Central memory CD4-positive, alpha-beta T cell (primary cell): ENCODE measurements at regions not wholly inside any gene's neighbourhood (a gene's known extent, or its start where the extent isn't known, plus 50 kb on each side); places are given as distances from the start of the nearest gene placed in this dataset.
"Not testable (repeated sequence)": the region's sequence is repeated elsewhere in the genome, so short reads cannot be mapped to it uniquely, and the experiment has no call there.

Experiments
- DNase-seq: peaks from one replicate; pipeline ENCODE4 v3.0.0; 2022

DNA sequence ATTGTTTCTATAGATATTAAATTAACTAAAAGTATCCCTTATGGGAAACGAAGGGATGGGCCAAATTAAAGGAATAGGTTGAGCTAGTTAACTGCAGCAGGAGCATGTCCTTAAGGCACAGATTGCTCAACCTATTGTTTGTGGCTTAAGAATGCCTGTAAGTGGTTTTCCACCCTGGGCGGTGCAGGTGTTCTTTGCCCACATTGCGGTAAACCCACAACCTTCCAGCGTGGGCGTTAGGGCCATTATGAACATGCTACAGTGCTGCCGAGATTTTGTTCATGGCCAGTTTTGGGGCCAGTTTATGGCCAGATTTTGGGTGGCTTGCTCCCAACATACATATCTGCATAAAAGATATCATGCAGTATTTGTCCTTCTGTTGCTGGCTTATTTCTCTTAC is 1196.8 kb downstream of the NCAM2 start:
- DNase-seq, result not testable (repeated sequence)

DNA sequence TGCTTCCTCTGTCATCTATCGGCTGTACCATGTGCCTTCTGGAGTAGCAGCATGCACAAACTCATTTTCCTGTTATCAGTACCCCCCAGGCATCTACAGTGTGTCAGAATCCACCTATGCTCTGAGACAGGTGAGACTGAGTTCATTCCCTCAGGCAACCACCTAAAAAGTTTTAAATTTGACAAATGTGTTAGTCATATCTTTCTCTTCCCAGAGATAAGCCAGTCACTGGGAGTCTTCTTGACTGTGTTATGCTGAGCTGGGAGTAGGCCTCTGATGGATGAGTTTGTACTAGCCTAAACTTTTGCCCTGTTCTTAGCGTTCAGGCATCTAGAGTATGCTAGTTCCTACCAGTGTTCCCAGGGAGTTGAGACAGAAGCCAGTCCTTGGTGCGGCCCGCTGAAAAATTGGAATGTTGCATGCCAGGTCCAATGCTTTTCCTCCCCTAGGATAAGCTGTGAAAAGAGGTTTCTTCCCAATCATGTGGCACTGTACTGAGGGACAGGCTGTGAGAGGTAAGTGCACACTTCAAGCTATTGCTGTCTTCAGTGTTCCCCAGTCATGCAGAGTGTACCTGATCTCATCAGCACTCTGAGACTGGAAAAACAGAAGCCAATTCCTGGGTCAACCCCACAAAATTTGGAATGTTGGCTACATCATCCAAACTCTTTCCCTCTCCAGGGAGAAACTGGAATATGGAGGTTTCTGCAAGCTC is 1202.3 kb downstream of the NCAM2 start:
- no peak for DNase-seq

DNA sequence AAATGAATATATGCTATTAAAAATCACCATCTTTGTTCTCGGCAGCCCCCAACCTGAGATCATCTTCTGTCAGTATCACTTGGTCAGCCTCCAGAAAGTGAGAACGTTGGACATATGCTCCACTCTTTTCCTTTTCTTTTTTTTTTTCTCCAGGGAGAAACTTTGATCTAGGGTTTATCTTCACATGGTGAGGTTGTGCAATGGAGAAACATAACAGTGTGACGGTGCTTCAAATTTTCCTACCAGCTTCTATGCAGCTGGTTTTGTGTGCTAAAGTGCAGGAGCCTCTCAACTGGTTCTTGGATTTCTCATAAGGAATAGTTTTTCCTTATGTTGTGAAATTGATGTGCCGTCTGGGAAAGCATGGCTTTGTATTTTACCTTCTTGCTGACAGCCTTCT is 1202.9 kb downstream of the NCAM2 start:
- no peak for DNase-seq

DNA sequence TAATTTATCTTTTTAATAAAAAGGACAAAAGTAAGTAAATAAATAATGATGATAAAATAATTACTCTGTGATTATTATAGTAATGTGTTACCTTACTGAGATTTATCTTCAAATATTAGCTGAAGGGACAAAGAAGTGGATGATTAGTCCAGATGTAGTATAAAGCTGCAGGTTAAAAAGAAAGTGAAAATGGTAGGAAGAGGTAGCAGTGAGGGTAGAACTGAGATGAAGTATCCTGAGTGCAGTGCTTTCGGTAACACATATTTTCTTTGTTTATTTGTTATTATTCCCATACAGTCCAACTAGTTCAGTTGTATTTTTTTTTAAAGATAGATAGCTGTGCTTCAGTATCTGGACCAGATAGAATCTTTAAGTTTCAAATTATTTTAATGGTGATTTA is 1203.5 kb downstream of the NCAM2 start:
- no peak for DNase-seq

DNA sequence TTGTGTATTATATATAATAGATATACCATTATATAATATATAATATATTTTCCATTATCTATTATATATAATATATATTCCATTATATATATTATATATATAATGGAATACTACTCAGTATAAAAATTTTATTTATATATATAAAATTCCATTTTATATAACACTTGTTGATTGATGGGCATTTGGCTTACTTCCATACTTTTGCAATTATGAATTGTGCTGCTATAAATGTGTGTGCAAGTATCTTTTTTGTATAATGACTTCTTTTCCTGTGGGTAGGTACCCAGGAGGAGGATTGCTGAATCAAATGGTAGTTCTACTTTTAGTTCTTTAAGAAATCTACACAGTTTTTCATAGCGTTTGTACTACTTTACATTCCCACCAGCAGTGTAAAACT is 1211.1 kb downstream of the NCAM2 start:
- no peak for DNase-seq

DNA sequence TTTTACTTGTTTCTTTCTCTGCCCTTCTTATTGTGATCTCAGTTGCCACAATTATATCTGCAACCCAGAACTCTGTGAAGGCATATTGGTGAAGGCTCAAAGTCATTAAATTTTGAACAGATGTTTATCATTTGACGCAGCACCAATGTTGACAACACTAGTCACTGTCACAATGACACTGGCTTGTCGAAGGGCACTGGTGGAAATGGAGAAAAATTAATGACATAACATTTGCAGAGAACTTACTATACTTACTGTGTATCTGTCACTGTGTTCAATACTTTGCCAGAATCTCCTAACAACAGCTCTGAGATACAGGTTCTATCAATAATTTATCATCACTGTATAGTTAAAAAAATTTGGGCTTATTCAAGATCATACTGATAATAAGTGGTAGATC is 1213.7 kb downstream of the NCAM2 start:
- DNase-seq, result no peak

DNA sequence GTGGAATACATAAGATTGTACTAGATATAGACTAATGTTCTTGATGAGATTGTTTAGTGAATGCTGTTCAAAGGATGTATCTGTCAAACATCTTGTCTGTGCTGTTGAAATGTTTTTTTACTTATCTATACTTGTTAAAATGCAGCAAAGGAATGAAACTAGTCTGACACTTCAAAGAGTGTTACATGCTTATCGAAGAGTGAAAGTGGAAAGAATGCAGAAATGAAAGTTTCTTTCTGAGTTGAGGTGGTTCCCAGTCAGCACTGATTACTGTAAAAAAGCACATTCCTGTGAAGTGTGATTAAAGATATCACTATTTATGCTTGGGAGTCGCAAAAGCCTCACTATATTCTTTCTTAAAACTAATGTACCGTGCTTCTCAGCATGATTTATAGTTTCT is 1225.2 kb downstream of the NCAM2 start:
- DNase-seq, result no peak

DNA sequence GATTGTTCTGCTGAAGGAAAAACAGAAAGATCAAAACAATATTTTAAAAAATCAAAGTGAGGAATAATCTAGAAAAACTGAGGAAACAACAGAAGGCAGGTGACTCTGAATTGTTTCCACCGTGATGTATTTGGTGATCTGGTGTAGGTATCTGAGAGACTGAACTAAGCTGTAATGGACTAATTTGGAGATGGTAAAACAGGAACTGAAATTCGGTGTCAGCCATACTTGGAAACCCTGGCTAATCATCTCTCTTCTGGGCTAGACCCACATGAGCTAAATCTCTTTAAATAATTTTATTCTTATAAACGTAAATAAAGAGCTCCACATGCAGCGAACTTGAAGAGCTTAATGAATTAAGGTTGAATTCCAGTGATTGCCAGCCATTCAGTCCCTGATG is 1226.1 kb downstream of the NCAM2 start:
- no peak for DNase-seq

DNA sequence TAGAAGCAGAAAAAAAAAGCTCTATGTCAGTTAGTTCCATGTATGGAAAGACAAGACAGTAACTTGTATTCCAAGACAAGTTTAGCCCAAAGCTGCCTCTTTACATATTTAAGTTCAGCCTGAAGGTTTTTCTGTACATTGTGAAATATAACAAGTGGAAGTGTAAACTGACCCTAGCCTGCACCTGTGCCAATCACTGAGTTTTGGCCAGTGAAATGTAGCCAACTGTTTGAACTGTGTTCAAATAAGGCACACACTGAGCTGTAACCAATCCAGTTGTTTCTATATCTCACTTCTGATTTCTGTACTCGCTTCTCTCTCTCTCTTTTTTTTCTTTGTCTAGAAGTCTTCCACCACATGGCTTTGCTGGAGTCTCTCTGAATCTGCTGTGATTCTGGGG is 1227.1 kb downstream of the NCAM2 start:
- DNase-seq, result no peak

DNA sequence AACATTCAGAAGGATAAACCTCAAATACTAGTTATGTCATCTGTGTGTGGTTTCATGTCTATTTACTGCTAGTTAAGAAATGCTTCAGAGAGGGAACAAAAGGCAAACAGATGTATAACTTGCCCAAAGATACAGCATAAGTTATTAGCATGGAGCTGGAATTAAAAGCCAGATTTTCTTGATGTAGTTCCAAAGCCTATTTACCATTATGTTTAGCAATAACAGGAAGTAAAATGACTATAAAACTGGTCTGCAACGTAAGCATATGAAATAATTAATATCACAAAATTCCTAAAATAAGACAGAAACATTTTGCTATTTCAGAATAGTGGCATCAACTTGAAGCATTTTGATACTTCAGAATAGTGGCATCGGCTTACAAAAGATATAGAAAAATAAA is 1232.8 kb downstream of the NCAM2 start:
- DNase-seq, result no peak

DNA sequence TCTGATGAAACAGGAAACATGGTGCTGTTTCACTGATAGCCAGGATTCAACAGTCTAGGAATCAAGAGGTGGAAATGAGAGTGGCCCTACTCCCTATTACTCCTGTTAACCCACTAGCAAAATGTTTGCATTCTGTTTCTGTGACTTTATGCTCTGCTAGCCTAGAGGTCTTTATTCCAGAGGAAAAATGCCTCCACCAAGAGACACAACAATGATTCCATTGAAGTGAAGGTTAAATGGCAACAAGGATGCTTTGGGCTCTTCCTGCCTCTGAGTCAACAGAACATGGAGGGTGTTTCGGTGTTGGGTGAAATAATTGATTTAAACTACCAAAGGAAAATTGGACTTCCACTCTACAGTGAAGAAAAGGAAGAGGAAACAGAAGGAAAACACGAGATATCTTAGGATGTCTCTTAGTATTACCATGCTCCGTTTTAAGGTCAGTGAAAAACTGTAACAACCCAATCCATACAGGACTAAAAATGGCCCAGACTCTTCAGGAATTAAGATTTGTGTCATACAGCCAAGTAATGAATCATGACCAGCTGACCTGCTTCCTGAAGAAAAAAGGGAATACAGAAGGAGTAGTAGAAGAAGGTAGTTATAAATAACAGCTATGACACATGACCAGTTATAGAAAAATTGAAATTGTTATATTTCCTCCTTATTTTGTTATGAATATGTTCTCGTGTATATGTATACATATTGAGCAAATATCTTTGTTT is 1237.8 kb downstream of the NCAM2 start:
- DNase-seq, result no peak

DNA sequence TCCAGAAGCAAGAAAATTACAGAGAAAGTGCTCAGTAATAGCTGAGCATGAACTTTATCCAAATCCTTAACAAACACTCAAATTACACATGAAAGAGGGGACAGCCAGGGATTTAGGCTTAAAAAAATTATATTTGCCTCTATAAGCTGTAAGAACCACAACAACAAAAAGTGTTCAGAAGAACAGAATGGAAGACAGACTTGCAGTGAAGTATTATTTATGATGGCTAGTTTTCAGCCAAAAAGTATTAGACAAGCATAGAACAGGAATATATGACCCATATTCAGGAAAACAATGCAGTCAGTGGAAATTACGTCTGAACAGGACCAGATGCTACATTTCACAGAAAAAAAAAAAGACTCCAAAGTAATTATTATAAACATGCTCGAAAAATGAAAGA is 1246.3 kb downstream of the NCAM2 start:
- DNase-seq, result no peak

DNA sequence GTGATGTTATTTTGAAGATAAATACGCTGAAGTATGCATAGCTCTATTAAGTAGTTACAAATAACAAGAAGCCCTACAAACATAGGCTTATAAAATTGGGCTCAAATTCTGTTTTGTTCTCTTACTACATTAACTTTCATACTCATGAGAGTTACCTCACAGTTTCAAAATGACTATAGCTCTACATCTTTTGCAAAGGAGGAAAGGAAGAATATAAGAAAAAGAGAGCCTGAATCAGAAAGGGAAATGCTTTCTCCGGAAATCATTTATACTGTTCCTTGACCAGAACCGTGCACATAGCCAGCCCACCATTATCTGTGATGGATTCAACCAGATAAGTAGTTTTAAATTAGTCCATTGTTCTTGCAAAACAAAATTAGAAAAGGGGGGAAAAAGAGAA is 1252.1 kb downstream of the NCAM2 start:
- no peak for DNase-seq

DNA sequence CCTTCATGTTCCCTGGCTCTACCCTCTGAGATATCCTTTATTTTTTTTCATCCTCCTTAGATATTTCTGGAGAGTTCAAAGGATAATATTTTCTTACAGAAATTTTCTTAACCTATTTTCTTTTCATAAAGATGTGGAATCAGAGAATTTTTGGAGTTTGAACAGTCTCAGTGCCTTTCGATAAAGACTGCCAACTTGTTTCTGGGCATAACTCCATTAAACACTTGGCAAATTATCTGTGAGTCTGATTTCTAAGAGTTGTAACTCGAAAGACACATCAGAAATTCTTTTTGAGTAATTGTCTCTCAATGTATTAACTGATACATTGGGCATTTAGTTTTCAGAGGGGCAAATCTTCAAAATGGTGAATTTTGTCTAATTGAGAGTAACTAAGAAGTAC is 1255.6 kb downstream of the NCAM2 start:
- no peak for DNase-seq

DNA sequence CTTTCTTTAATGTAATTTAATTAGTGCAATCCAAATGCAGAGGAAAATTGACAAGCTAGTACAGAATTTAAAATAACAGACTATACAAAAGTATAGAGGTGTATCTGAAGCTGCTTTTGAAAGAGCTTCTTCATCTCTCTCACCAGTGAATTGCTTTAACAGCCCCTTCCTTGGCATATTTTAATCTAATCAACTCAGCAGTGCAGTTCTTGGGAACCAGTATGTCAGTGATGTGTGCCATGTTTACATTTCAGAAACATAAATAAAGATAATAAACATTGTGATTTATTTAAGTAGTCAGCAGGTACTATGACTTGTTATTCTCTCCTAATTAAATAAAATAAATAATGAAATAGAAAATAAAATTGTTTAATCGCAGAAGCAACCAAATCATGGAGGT is 1260.6 kb downstream of the NCAM2 start:
- no peak for DNase-seq

DNA sequence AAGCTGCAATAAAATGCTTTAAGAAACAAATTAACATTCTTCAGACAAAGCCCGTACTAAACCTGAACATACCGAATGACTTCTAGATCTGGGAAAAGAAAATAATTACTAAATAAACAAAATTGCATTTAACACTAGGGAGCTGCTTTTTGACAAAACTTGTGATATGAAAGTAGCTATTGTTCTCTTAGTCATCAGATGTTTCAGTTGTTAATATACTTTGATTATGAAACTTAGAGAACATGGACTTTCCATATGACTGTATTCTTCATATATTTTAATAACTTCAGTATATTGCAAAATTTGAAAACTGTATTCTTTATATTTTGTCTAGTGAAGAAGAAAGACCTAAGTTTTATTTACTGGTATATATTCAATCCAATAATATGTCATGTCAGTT is 1262.1 kb downstream of the NCAM2 start:
- DNase-seq, result no peak

DNA sequence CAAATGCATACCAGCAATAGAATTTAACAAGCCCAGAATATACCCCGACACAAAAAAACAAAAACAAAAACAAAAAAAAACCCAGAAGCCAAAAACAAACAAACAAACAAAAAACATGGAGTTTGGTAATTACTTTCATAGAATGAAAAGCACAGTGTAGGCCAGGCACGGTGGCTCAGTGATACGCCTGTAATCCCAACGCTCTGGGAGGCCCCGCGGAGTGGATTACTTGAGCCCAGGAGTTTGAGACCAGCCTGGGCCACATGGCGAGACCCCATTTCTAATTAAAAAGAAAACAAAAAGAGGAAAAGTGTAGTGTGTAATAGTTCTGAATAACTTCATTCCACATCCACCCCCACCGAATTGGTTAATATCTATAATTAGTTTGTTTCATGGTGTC is 1265.7 kb downstream of the NCAM2 start:
- no peak for DNase-seq

DNA sequence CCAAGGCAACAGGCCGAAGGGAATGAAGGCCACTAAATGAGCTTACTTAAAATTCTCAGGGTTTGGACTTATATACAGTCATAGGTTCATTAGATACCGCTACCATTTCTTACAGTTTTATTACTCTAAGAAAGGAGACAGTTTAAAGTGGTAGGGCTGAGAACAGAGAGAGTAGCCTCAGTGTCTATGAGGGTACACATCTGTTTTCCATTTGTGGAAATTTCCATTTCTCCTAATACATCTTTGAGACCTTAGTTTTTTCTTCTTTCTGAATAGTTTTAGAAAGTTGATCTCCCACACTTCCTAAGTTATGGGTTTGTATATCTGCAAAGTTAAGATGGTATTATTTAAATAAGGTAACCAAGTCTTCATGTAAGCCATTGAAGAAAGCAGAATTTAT is 1279.1 kb downstream of the NCAM2 start:
- no peak for DNase-seq

DNA sequence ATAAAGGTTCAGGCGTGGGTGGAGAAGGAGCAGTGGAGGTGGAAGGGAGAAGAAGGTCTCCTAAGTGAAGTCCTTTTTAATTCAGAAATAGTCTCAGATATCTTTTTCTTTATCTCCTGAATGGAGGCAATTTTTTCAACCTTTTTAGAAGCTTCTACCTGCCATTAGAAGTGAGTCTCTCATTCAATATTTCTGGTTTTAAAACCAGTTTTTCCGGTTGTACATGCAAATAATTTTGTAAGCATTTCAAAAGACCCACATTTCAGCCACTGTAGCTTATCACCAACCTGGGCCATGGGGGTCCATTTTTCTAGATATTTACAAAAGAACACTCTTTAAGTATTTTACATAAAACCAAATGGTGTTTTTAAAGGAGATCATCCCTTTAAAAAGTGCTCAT is 1280.2 kb downstream of the NCAM2 start:
- no peak for DNase-seq

DNA sequence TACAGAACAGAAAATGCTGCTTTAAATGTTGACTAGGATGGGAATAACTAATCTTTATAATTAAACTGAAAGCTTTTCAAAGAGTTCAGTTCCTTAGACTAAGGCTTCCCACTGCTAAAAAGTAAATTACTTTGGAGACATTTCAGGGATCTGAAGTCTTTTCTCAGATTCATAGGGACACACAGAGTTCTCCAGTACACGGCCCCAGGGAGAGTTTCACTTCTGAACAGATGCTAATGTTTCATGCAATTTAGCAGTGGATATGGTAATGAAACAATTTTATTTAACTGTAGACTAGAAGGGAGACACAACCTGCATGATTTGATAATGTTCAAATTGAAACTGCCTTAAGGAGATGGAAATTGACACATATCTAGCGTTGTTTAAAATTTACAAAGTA is 1282.6 kb downstream of the NCAM2 start:
- DNase-seq, result no peak

DNA sequence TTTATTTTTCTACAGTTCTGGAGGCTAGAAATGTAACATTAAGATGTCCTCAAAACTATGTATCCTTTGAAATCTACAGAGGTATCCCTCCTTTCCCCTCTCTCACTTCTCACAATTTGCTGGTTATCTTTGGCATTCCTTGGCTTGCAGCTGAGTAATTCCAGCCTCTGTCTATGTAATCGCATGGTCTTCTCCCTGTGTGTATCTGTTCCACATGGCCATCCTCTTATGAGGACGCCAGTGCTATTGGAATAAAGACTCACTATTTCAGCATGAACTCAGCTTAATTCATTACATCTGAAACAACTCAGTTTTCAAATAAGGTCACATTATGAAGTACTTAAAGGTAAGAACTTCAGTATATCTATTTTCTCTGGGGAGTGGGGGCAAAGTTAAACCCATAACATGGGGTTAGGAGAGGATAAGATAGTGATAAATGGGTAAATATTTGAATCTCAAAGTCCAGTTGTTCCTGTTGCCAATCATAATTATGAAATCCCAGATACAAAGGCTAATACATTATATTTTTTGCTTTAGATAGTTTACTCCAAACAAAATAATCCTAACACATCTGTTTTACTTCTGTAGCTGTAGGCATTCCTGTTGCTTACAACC is 1290.8 kb downstream of the NCAM2 start:
- DNase-seq, result no peak

DNA sequence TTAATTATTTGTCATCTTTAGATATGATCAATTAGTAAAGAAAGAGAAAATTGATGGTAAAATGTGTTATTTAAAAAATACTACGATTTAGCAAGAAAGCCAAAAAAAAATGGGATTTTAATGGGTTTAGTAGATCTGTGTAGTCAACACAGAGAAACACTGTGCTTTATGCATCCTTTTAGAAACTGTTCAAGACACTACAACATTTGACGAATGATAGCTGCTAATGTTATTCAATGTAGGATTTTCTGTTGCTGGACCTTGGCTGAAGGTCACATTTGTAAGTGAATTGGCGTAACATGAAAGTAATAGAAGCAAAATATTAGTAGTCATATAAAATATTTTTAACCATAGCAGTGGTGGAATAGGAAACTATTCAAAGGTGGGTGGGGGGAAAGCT is 1293.9 kb downstream of the NCAM2 start:
- DNase-seq, result no peak

DNA sequence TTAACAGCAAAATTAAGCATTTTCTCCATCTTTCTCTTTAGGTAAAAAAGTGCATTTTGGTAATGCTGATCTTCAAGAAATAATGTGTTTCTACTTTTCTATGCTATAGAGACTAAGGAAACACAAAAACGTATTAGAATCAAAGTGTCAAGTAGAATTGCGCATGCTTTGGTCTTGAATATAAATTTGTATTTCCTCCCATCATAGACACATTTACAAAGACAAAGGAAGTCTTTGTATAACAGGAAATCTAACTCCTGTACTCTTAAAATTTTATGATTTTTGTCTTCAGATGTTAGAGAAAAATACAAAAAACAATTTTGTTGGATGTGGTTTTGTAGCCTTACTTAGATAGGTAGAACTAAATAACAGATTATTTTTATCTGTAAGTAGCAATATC is 1299.4 kb downstream of the NCAM2 start:
- DNase-seq, result no peak

DNA sequence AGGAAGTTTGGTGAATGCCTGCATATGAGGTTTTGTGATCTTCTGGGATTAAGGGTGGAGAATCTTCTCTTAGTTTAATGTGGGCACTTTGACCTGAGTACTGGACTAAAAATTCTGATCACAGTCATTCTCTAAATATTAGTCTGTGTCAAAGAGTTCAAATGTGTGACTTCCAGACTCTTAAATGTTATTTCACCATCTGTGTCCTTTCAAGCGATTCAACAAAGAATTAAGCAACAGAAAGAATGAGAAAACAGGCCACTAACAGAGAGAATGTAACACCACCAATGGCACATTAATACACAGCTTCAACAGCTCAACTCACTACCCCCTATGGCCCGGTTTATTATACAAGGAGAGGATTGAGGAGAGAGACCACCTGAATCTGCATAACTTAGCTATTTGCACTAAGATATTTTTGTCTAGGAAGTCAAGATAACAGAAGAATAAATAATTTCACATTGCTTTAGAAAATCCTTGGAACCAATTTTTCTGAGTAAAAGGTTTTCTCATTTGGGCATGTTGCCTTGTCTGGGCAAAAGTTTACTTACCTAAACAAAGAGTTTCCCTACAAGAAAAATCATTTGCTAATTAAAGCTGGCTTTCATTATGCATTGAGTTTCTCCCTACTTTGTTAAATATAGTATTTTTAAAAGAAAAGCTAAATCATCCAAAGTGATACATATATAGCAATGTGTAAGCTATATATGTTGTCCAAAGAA is 1313.7 kb downstream of the NCAM2 start:
- no peak for DNase-seq
